Upper lobe of left lung (tissue), 6 donors: ENCODE measurements at regions not wholly inside any gene's neighbourhood (a gene's known extent, or its start where the extent isn't known, plus 50 kb on each side); places are given as distances from the start of the nearest gene placed in this dataset.

Source experiments
- ATAC-seq, 2 donors: fragments of 200-7000 bp; cut with Tn5 transposase; one replicate each; pipeline ENCODE4 v1.9.1; 2022; ENCODE audit warnings: mild to moderate bottlenecking in 2 of 2, moderate library complexity in 2 of 2; ENCODE audit not compliant: low FRiP score in 2 of 2
- DNase-seq, 2 donors: peaks; one replicate each; pipeline ENCODE4 v3.0.0-alpha.2; 2019 to 2020
- H3K27ac ChIP-seq, 4 donors: fragments of 200-600 bp; sonication (generic); one replicate each; pipeline ENCODE4 v1.5.1; 2016 to 2019
- H3K27me3 ChIP-seq, 4 donors: fragments of 200-600 bp; sonication (generic); one replicate each; pipeline ENCODE4 v1.5.1; 2017 to 2019
- H3K36me3 ChIP-seq, 4 donors: fragments of 200-600 bp; sonication (generic); one replicate each; pipeline ENCODE4 v1.5.1; 2016 to 2019
- H3K4me1 ChIP-seq, 4 donors: fragments of 200-600 bp; sonication (generic); one replicate each; pipeline ENCODE4 v1.5.1; 2018 to 2019
- H3K4me3 ChIP-seq, 4 donors: fragments of 200-600 bp; sonication (generic); one replicate each; pipeline ENCODE4 v1.5.1; 2017 to 2019; ENCODE audit warnings: mild to moderate bottlenecking in 2 of 4, moderate library complexity in 1 of 4
- H3K9me3 ChIP-seq, 4 donors: fragments of 200-600 bp; sonication (generic); one replicate each; pipeline ENCODE4 v1.5.1; 2018 to 2019
- EP300 ChIP-seq, 4 donors: sonication (generic); formaldehyde crosslinking; IDR thresholded peaks; one replicate each; pipeline ENCODE4 v1.5.1; 2017; ENCODE audit warnings: antibody characterized with exemption in 4 of 4, control low read depth in 2 of 4
- POLR2A ChIP-seq, 4 donors: fragments of 450-650 bp; IDR thresholded peaks; one replicate each; pipeline ENCODE4 v1.5.1; 2016 to 2017; ENCODE audit warnings: antibody characterized with exemption in 4 of 4, mild to moderate bottlenecking in 2 of 4
- POLR2AphosphoS5 ChIP-seq, 2 donors: sonication (generic); formaldehyde crosslinking; IDR thresholded peaks; one replicate each; pipeline ENCODE4 v1.5.1; 2017; ENCODE audit warnings: antibody characterized with exemption in 2 of 2
- WGBS, 2 donors: methylation state at CpG; one replicate each; pipeline ENCODE4 v1.1.5; 2017 to 2018; 5-methylcytosine and 5-hydroxymethylcytosine counted together
- TF ChIP-seq, protein P1 (sequence below), 6 experiments: fragments of 450-650 bp in 4 of 6; fragments of 200-600 bp in 2 of 6; sonication (generic) in 2 of 6; IDR thresholded peaks; one replicate each; pipeline ENCODE4 v1.5.1; 2016 to 2019; ENCODE audit warnings: antibody characterized with exemption in 6 of 6
- donor health status: DM: no; HTN: no; CAD: no; lungs with moderate emphysema.
- donor health status: DM: no; HTN: yes; CAD: no; lungs with severe emphysema.

DNA sequence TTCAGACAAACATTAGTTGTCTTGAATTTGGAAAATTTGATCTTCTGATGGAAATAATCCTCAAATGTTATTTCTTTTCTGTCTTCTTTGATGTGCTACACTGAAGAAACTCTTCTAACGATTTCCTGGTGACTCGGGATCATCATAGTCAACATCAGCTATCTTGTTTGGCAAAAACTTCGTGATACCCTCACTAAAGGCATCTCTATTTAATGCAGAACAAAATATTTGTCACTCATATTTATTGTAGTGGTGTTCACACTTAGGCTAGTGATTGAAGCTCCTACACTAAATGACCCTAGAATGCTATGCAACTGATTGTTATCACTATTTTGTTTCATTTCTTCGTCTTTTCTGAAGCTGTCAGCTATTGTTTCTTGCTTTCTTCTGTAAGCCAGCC, 334.7 kb upstream of the ZEB2 start:
- no peaks in the 10 kb centered on the region for H3K27me3 ChIP-seq
- DNase-seq (no peak), ATAC-seq (no peak)
- no peak for TF ChIP-seq POLR2AphosphoS5 (IDR thresholded peaks at IDR 0.05)
- TF ChIP-seq, protein P1, sequence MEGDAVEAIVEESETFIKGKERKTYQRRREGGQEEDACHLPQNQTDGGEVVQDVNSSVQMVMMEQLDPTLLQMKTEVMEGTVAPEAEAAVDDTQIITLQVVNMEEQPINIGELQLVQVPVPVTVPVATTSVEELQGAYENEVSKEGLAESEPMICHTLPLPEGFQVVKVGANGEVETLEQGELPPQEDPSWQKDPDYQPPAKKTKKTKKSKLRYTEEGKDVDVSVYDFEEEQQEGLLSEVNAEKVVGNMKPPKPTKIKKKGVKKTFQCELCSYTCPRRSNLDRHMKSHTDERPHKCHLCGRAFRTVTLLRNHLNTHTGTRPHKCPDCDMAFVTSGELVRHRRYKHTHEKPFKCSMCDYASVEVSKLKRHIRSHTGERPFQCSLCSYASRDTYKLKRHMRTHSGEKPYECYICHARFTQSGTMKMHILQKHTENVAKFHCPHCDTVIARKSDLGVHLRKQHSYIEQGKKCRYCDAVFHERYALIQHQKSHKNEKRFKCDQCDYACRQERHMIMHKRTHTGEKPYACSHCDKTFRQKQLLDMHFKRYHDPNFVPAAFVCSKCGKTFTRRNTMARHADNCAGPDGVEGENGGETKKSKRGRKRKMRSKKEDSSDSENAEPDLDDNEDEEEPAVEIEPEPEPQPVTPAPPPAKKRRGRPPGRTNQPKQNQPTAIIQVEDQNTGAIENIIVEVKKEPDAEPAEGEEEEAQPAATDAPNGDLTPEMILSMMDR (IDR thresholded peaks at IDR 0.05): no peak
- no peaks in the 10 kb centered on the region for H3K4me1 ChIP-seq
- H3K36me3 ChIP-seq: no peaks in the 10 kb centered on the region
- H3K4me3 ChIP-seq: no peak overlapping the region
- WGBS, 2 donors: 88 to 92% methylated on average over 4 of the region's 4 CpGs
- no peak overlapping the region for H3K27ac ChIP-seq
- H3K9me3 ChIP-seq: no peaks in the 10 kb centered on the region

GRCh38 chr2:144849612-144850011, 329.7 kb upstream of the ZEB2 start:
- H3K36me3 ChIP-seq: no peaks in the 10 kb centered on the region
- ATAC-seq: no peak

GRCh38 chr2:144848423-144848822, 328.5 kb upstream of the ZEB2 start:
- Histone ChIP-seq H3K4me3 (no peak overlapping the region), H3K27ac (no peak overlapping the region), H3K4me1 (no peaks in the 10 kb centered on the region), H3K9me3 (no peaks in the 10 kb centered on the region), H3K27me3 (no peaks in the 10 kb centered on the region), H3K36me3 (no peaks in the 10 kb centered on the region)
- ATAC-seq (no peak), DNase-seq (no peak)
- WGBS, 2 donors: 90 to 92% methylated on average over 2 of the region's 2 CpGs
- TF ChIP-seq POLR2AphosphoS5 (IDR thresholded peaks at IDR 0.05): no peak
- no peak for TF ChIP-seq POLR2A (IDR thresholded peaks at IDR 0.05)
- TF ChIP-seq EP300 (IDR thresholded peaks at IDR 0.05): no peak
- TF ChIP-seq, protein P1 (IDR thresholded peaks at IDR 0.05): no peak

More at GRCh38 chr2:144849612-144850011, 329.7 kb upstream of the ZEB2 start:
- no peaks in the 10 kb centered on the region for H3K4me1 ChIP-seq
- DNase-seq: no peak
- no peaks in the 10 kb centered on the region for H3K9me3 ChIP-seq
- H3K4me3 ChIP-seq: no peak overlapping the region
- no peak overlapping the region for H3K27ac ChIP-seq
- no peaks in the 10 kb centered on the region for H3K27me3 ChIP-seq
- no peak for TF ChIP-seq EP300 (IDR thresholded peaks at IDR 0.05)
- TF ChIP-seq POLR2A (IDR thresholded peaks at IDR 0.05): no peak
- WGBS, 2 donors: 93 to 94% methylated on average over 3 of the region's 3 CpGs

DNA sequence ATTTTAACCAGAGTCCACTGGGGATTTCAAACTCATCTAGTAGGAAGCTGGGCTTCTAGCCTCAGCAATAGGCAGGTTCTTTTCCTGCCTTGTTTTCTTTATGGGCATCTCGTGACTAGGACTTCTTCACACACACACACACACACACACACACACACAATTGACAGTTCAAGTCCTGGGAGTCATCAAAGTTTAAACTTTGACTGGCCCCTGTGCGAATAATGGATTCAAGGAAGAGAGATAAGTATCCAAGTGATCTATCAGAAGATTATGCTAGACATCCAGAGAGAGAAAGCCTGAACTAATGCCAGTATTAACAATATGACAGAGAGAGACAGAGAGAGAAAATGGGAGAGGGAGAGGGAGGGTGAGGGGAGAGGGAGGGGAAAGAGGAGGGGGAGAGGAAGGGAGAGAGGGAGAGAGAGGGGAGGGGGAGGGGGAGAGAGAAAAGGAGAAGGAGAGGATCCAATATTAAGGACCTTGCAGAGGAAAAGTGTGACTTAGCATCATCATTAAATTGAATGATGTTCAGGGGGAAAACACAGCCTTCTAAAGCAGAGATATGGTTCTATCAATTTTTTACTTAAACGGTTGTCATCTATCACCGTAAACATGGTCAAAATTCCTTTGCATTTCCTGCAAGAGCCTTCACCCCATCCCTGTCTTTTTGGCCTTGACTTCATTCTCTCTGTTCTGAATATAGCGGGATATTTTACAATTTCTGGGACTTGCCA, 327.6 kb upstream of the ZEB2 start:
- no peak overlapping the region for H3K27ac ChIP-seq
- no peak overlapping the region for H3K4me3 ChIP-seq
- no peaks in the 10 kb centered on the region for H3K36me3 ChIP-seq
- DNase-seq: no peak
- TF ChIP-seq POLR2A (IDR thresholded peaks at IDR 0.05) (no peak), EP300 (IDR thresholded peaks at IDR 0.05) (no peak), POLR2AphosphoS5 (IDR thresholded peaks at IDR 0.05) (no peak)
- TF ChIP-seq, protein P1 (IDR thresholded peaks at IDR 0.05): no peak
- no peaks in the 10 kb centered on the region for H3K9me3 ChIP-seq
- WGBS, 2 donors: 79 to 87% methylated on average over 5 of the region's 5 CpGs
- no peaks in the 10 kb centered on the region for H3K4me1 ChIP-seq
- H3K27me3 ChIP-seq: no peaks in the 10 kb centered on the region
- no peak for ATAC-seq

- no peaks in the 10 kb centered on the region for H3K36me3 ChIP-seq
- no peak overlapping the region for H3K4me3 ChIP-seq
- ATAC-seq: no peak
- no peaks in the 10 kb centered on the region for H3K9me3 ChIP-seq
- DNase-seq: no peak
- H3K27me3 ChIP-seq: no peaks in the 10 kb centered on the region
- no peak overlapping the region for H3K27ac ChIP-seq
- WGBS, 2 donors: 90 to 94% methylated on average over 7 of the region's 7 CpGs
- TF ChIP-seq POLR2AphosphoS5 (IDR thresholded peaks at IDR 0.05) (no peak), EP300 (IDR thresholded peaks at IDR 0.05) (no peak), POLR2A (IDR thresholded peaks at IDR 0.05) (no peak)
- TF ChIP-seq, protein P1 (IDR thresholded peaks at IDR 0.05): no peak
- no peaks in the 10 kb centered on the region for H3K4me1 ChIP-seq
These were observed 316.9 kb upstream of the ZEB2 start for GRCh38 chr2:144836635-144837350.
